ENCODE measurements at regions not wholly inside any gene's neighbourhood (a gene's known extent, or its start where the extent isn't known, plus 50 kb on each side); places are given as distances from the start of the nearest gene placed in this dataset.

DNA sequence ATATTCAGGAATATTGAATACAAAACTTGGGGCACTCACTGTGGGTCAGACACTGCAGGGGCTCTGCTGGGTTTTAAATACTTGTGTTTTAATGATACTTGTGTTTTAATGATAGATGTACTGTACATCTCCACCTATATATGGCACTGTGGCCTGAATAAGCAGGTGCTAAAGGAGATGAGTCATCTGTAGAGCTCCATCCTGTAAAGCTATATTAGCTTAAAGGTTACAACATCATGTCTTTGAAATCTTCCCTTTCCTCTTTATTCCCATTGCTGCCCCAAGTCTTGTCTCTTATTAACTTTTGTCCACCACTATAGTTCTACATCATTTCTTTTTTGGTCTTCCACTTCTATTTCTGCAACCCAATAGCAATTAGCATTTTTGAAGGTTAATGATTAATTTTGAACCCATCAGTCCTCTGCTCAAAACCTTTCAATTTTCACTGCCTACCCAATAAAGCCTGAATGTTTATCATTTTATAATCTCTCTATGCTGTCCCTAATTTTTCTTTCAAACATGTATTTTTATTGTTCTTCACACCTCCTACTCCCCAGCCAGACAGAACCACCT lies 113.3 kb upstream of the PTGFR start:
- TF ChIP-seq EZH2 (IDR thresholded peaks at IDR 0.05; ENCODE audit: low read depth) = no peak
- TF ChIP-seq, protein P1, sequence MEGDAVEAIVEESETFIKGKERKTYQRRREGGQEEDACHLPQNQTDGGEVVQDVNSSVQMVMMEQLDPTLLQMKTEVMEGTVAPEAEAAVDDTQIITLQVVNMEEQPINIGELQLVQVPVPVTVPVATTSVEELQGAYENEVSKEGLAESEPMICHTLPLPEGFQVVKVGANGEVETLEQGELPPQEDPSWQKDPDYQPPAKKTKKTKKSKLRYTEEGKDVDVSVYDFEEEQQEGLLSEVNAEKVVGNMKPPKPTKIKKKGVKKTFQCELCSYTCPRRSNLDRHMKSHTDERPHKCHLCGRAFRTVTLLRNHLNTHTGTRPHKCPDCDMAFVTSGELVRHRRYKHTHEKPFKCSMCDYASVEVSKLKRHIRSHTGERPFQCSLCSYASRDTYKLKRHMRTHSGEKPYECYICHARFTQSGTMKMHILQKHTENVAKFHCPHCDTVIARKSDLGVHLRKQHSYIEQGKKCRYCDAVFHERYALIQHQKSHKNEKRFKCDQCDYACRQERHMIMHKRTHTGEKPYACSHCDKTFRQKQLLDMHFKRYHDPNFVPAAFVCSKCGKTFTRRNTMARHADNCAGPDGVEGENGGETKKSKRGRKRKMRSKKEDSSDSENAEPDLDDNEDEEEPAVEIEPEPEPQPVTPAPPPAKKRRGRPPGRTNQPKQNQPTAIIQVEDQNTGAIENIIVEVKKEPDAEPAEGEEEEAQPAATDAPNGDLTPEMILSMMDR (conservative IDR thresholded peaks at IDR 0.05) = 0 out of 2 replicates have a peak, but pooled peaks have one; percentile 29

All from PC-9 (cell line).